ENCODE measurements at regions not wholly inside any gene's neighbourhood (a gene's known extent, or its start where the extent isn't known, plus 50 kb on each side); places are given as distances from the start of the nearest gene placed in this dataset.
A peak's percentile ranks its signal among the peaks of the same experiment; 100 is the strongest.

- Histone ChIP-seq H3K4me3 (no peak overlapping the region), H3K27me3 (replicated peaks; ENCODE audit: insufficient read depth) (peaks cover 30% of the 10 kb centered on the region), H3K4me1 (ENCODE audit: insufficient read depth) (peaks cover 6% of the 10 kb centered on the region; the same call in 1 of the 2 replicates), H3K27ac (no peak overlapping the region), H3F3A (ENCODE audit: insufficient read depth) (no peaks in the 10 kb centered on the region), H3K79me2 (ENCODE audit: insufficient read depth) (no peaks in the 10 kb centered on the region), H2AFZ (no peak overlapping the region), H4K20me1 (ENCODE audit: insufficient read depth) (no peaks in the 10 kb centered on the region), H3K36me3 (ENCODE audit: low read depth) (no peaks in the 10 kb centered on the region), H3K9ac (no peak overlapping the region), H3K9me2 (ENCODE audit: insufficient read depth) (no peaks in the 10 kb centered on the region), H3K4me2 (ENCODE audit: unreplicated experiment) (no peak overlapping the region), H3K9me3 (ENCODE audit: low read depth) (no peaks in the 10 kb centered on the region)
- 77 to 79% methylated on average over 18 to 20 of the region's 20 CpGs for WGBS, 2 experiments (ENCODE audit: low coverage in 1 of 2, low lambda C conversion rate in 2 of 2, missing lambda C conversion rate in 2 of 2)
- in situ Hi-C loops (cut with MboI), result no loop called here
- DNase-seq, result no peak
- TF ChIP-seq EZH2 (IDR thresholded peaks at IDR 0.05; ENCODE audit: insufficient read depth, poor library complexity, severe bottlenecking) (no peak), EZH2phosphoT487 (IDR thresholded peaks at IDR 0.05; ENCODE audit: insufficient read depth, low read depth) (no peak)
Measured at GRCh38 chr5:109570362-109570874, 119.3 kb upstream of the MAN2A1 start.

- Histone ChIP-seq H3K9me3 (ENCODE audit: low read depth) (no peaks in the 10 kb centered on the region), H3K9ac (no peak overlapping the region), H3K4me1 (ENCODE audit: insufficient read depth) (peaks cover 6% of the 10 kb centered on the region; the same call in 1 of the 2 replicates), H3K9me2 (ENCODE audit: insufficient read depth) (no peaks in the 10 kb centered on the region), H3K36me3 (ENCODE audit: low read depth) (no peaks in the 10 kb centered on the region), H2AFZ (no peak overlapping the region), H3K27ac (no peak overlapping the region), H3K79me2 (ENCODE audit: insufficient read depth) (no peaks in the 10 kb centered on the region), H3K4me2 (ENCODE audit: unreplicated experiment) (no peak overlapping the region), H3K27me3 (replicated peaks; ENCODE audit: insufficient read depth) (peaks cover 16% of the 10 kb centered on the region), H3F3A (ENCODE audit: insufficient read depth) (no peaks in the 10 kb centered on the region), H3K4me3 (no peak overlapping the region), H4K20me1 (ENCODE audit: insufficient read depth) (no peaks in the 10 kb centered on the region)
- DNase-seq, result peak; percentile 63
- in situ Hi-C loops (cut with MboI), result no loop called here
- 55 to 60% methylated on average over 7 of the region's 7 CpGs for WGBS, 2 experiments (ENCODE audit: low coverage in 1 of 2, low lambda C conversion rate in 2 of 2, missing lambda C conversion rate in 2 of 2)
- TF ChIP-seq EZH2 (IDR thresholded peaks at IDR 0.05; ENCODE audit: insufficient read depth, poor library complexity, severe bottlenecking) (no peak), EZH2phosphoT487 (IDR thresholded peaks at IDR 0.05; ENCODE audit: insufficient read depth, low read depth) (no peak)
Measured at GRCh38 chr5:109567374-109568044, 122.2 kb upstream of the MAN2A1 start.

DNA sequence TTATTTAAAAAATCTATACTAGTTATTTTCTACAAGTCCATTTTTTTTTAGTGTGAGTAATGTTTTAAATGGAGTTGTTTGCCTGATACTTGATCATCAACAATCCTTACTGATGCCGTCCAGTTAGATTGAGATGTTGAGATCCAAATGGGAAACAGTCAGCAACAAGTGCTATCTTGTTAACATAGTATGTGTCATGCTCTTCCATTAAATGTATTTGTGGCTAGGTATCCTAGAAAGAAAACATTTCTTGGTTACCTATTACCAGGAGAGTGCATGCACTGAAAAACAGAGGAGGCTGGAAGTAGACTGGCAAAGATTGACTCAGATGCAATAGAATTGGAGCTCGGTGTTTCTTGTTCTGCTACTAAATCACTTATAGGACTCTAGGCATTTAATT, 123.4 kb upstream of the MAN2A1 start:
- Histone ChIP-seq H3K4me1 (ENCODE audit: insufficient read depth) (peaks cover 6% of the 10 kb centered on the region; the same call in 1 of the 2 replicates), H3K79me2 (ENCODE audit: insufficient read depth) (no peaks in the 10 kb centered on the region), H3K9me3 (ENCODE audit: low read depth) (no peaks in the 10 kb centered on the region), H3K4me3 (no peak overlapping the region), H3K36me3 (ENCODE audit: low read depth) (no peaks in the 10 kb centered on the region), H4K20me1 (ENCODE audit: insufficient read depth) (no peaks in the 10 kb centered on the region), H3K4me2 (ENCODE audit: unreplicated experiment) (no peak overlapping the region), H2AFZ (no peak overlapping the region), H3F3A (ENCODE audit: insufficient read depth) (no peaks in the 10 kb centered on the region), H3K9ac (no peak overlapping the region), H3K9me2 (ENCODE audit: insufficient read depth) (no peaks in the 10 kb centered on the region), H3K27me3 (replicated peaks; ENCODE audit: insufficient read depth) (peaks cover 5% of the 10 kb centered on the region), H3K27ac (no peak overlapping the region)
- WGBS, 2 experiments (ENCODE audit: low coverage in 1 of 2, low lambda C conversion rate in 2 of 2, missing lambda C conversion rate in 2 of 2), result 67 to 75% methylated on average over 2 of the region's 2 CpGs
- TF ChIP-seq EZH2phosphoT487 (IDR thresholded peaks at IDR 0.05; ENCODE audit: insufficient read depth, low read depth), result no peak
- no peak for TF ChIP-seq EZH2 (IDR thresholded peaks at IDR 0.05; ENCODE audit: insufficient read depth, poor library complexity, severe bottlenecking)
- DNase-seq, result no peak
- in situ Hi-C loops (cut with MboI), result no loop called here

- WGBS, 2 experiments (ENCODE audit: low coverage in 1 of 2, low lambda C conversion rate in 2 of 2, missing lambda C conversion rate in 2 of 2), result 88 to 93% methylated on average over 1 of the region's 1 CpG
- H3K9me3 ChIP-seq (ENCODE audit: low read depth), result no peaks in the 10 kb centered on the region
Measured at GRCh38 chr5:109563739-109564138, 126.0 kb upstream of the MAN2A1 start.

More at GRCh38 chr5:109563739-109564138, 126.0 kb upstream of the MAN2A1 start:
- H4K20me1 ChIP-seq (ENCODE audit: insufficient read depth), result no peaks in the 10 kb centered on the region
- no peak overlapping the region for H3K4me3 ChIP-seq
- H3K4me1 ChIP-seq (ENCODE audit: insufficient read depth), result peaks cover 6% of the 10 kb centered on the region; the same call in 1 of the 2 replicates
- no peak overlapping the region for H3K27ac ChIP-seq
- no peaks in the 10 kb centered on the region for H3K36me3 ChIP-seq (ENCODE audit: low read depth)
- no peak overlapping the region for H3K9ac ChIP-seq
- no peaks in the 10 kb centered on the region for H3K79me2 ChIP-seq (ENCODE audit: insufficient read depth)
- no peaks in the 10 kb centered on the region for H3F3A ChIP-seq (ENCODE audit: insufficient read depth)
- no peak for DNase-seq
- H2AFZ ChIP-seq, result no peak overlapping the region
- in situ Hi-C loops (cut with MboI), result no loop called here
- no peak overlapping the region for H3K4me2 ChIP-seq (ENCODE audit: unreplicated experiment)
- H3K9me2 ChIP-seq (ENCODE audit: insufficient read depth), result no peaks in the 10 kb centered on the region
- TF ChIP-seq EZH2phosphoT487 (IDR thresholded peaks at IDR 0.05; ENCODE audit: insufficient read depth, low read depth) (no peak), EZH2 (IDR thresholded peaks at IDR 0.05; ENCODE audit: insufficient read depth, poor library complexity, severe bottlenecking) (no peak)
- no peaks in the 10 kb centered on the region for H3K27me3 ChIP-seq (replicated peaks; ENCODE audit: insufficient read depth)
